ENCODE measurements at regions not wholly inside any gene's neighbourhood (a gene's known extent, or its start where the extent isn't known, plus 50 kb on each side); places are given as distances from the start of the nearest gene placed in this dataset.

GRCh38 chrX:104325213-104325585 is 70.5 kb upstream of the ESX1 start:
- no peak for TF ChIP-seq CTCF (conservative IDR thresholded peaks at IDR 0.05; ENCODE audit: low read depth, low read length)
- TF ChIP-seq MAFK (IDR thresholded peaks at IDR 0.05; ENCODE audit: low read depth, low read length), result no peak
- no peak for TF ChIP-seq CEBPB (IDR thresholded peaks at IDR 0.05; ENCODE audit: low read depth, low read length)
- no peak for TF ChIP-seq POLR2A (IDR thresholded peaks at IDR 0.05; ENCODE audit: low read depth, low read length)
- TF ChIP-seq SMC3 (IDR thresholded peaks at IDR 0.05; ENCODE audit: low read depth, low read length), result no peak

All from IMR-90 (cell line).